Cardiac fibroblast (primary cell): ENCODE measurements at regions not wholly inside any gene's neighbourhood (a gene's known extent, or its start where the extent isn't known, plus 50 kb on each side); places are given as distances from the start of the nearest gene placed in this dataset.

Experiments used
- DNase-seq, 2 donors: peaks; one replicate each; pipeline versions ENCODE4 v3.0.0 to v3.0.0-alpha.2; 2010; ENCODE audit warnings: low read depth in 2 of 2
- H3K4me3 ChIP-seq, 2 donors: replicated peaks in 1 of 2; 1 replicate in 1 of 2; 2 replicates in 1 of 2; pipeline ENCODE4 v1.5.1; 2011; ENCODE audit warnings: low read depth in 2 of 2, low read length in 2 of 2, mild to moderate bottlenecking in 2 of 2, moderate library complexity in 1 of 2
- CTCF ChIP-seq: IDR thresholded peaks from one replicate; pipeline ENCODE4 v1.5.1; 2011; ENCODE audit warnings: low read depth, mild to moderate bottlenecking, low read length, inconsistent platforms

GRCh38 chr6:66825539-66825938 is 1118.5 kb upstream of the EYS start:
- no peak for DNase-seq
- no peak for TF ChIP-seq CTCF
- no peak overlapping the region for H3K4me3 ChIP-seq

- no peak overlapping the region for H3K4me3 ChIP-seq
- no peak for DNase-seq
- TF ChIP-seq CTCF: no peak
These were observed 1107.1 kb upstream of the EYS start for GRCh38 chr6:66814156-66814555.

- DNase-seq: no peak
- H3K4me3 ChIP-seq: no peak overlapping the region
- TF ChIP-seq CTCF: no peak
These were observed 1101.7 kb upstream of the EYS start for GRCh38 chr6:66808771-66809170.

GRCh38 chr6:66796987-66797386 is 1090.0 kb upstream of the EYS start:
- TF ChIP-seq CTCF: no peak
- no peak overlapping the region for H3K4me3 ChIP-seq
- no peak for DNase-seq

- DNase-seq: no peak
- H3K4me3 ChIP-seq: no peak overlapping the region
- TF ChIP-seq CTCF: no peak
These were observed 1081.6 kb upstream of the EYS start for GRCh38 chr6:66788579-66788978.

GRCh38 chr6:66772800-66773199 is 1065.8 kb upstream of the EYS start:
- no peak for TF ChIP-seq CTCF
- peak; percentile 6 to 87 for DNase-seq
- no peak overlapping the region for H3K4me3 ChIP-seq

GRCh38 chr6:66771626-66772025 is 1064.6 kb upstream of the EYS start:
- no peak for TF ChIP-seq CTCF
- peak; percentile 10 to 56 for DNase-seq
- H3K4me3 ChIP-seq: no peak overlapping the region
